ENCODE measurements at regions not wholly inside any gene's neighbourhood (a gene's known extent, or its start where the extent isn't known, plus 50 kb on each side); places are given as distances from the start of the nearest gene placed in this dataset.

- TF ChIP-seq CTCF (IDR thresholded peaks at IDR 0.05) (no peak), POLR2A (IDR thresholded peaks at IDR 0.05) (no peak)
Measured at GRCh38 chr15:46129145-46129544, 494.3 kb downstream of the SQOR start.

All from lower leg skin (tissue), 3 donors.